Activated T-helper 17 cell treated with anti-CD3 and anti-CD28 coated beads, Interleukin-2, amount 50 U/mL, for 72 hours (primary cell): ENCODE measurements at regions not wholly inside any gene's neighbourhood (a gene's known extent, or its start where the extent isn't known, plus 50 kb on each side); places are given as distances from the start of the nearest gene placed in this dataset.
"Not testable (repeated sequence)": the region's sequence is repeated elsewhere in the genome, so short reads cannot be mapped to it uniquely, and the experiment has no call there.

Source experiments
- ATAC-seq: fragments of 150-1000 bp; cut with Tn5 transposase; replicated peaks from 2 replicates; pipeline ENCODE4 v1.10.0; 2021; ENCODE audit warnings: mild to moderate bottlenecking, moderate library complexity
- H3K27ac Mint-ChIP-seq: one replicate; pipeline ENCODE4 v1.8.0; 2022; ENCODE audit warnings: mixed read lengths
- H3K27me3 Mint-ChIP-seq: one replicate; pipeline ENCODE4 v1.8.0; 2022; ENCODE audit warnings: mixed read lengths
- H3K36me3 Mint-ChIP-seq: one replicate; pipeline ENCODE4 v1.8.0; 2022; ENCODE audit warnings: low read depth, mild to moderate bottlenecking, mixed read lengths
- H3K4me1 Mint-ChIP-seq: one replicate; pipeline ENCODE4 v1.8.0; 2022; ENCODE audit warnings: mixed read lengths
- H3K4me3 Mint-ChIP-seq: one replicate; pipeline ENCODE4 v1.8.0; 2022; ENCODE audit warnings: mild to moderate bottlenecking, mixed read lengths
- H3K9me3 Mint-ChIP-seq: one replicate; pipeline ENCODE4 v1.8.0; 2022; ENCODE audit warnings: mixed read lengths

- ATAC-seq = no peak
- Mint-ChIP-seq H3K27ac (peak overlapping the region; percentile 1), H3K27me3 (no peaks in the 10 kb centered on the region), H3K4me3 (no peak overlapping the region), H3K4me1 (no peaks in the 10 kb centered on the region), H3K36me3 (peaks cover 77% of the 10 kb centered on the region), H3K9me3 (no peaks in the 10 kb centered on the region)
Observed at GRCh38 chr6:144449911-144450597, 164.9 kb downstream of the UTRN start.

- Mint-ChIP-seq H3K4me3 (peak overlapping the region; percentile 69), H3K27ac (peak overlapping the region; percentile 72), H3K36me3 (peaks cover 87% of the 10 kb centered on the region), H3K27me3 (no peaks in the 10 kb centered on the region), H3K4me1 (peaks cover 20% of the 10 kb centered on the region), H3K9me3 (no peaks in the 10 kb centered on the region)
- peak; percentile 65 for ATAC-seq
Observed at GRCh38 chr6:144460327-144461095, 175.4 kb downstream of the UTRN start.

GRCh38 chr6:144462058-144462457, 176.9 kb downstream of the UTRN start:
- Mint-ChIP-seq H3K9me3 (no peaks in the 10 kb centered on the region), H3K4me1 (peaks cover 20% of the 10 kb centered on the region), H3K27me3 (no peaks in the 10 kb centered on the region), H3K27ac (no peak overlapping the region), H3K4me3 (no peak overlapping the region), H3K36me3 (peaks cover 84% of the 10 kb centered on the region)
- no peak for ATAC-seq

- Mint-ChIP-seq H3K27ac (peak overlapping the region; percentile 32), H3K4me3 (no peak overlapping the region), H3K9me3 (no peaks in the 10 kb centered on the region), H3K27me3 (no peaks in the 10 kb centered on the region), H3K4me1 (peaks cover 26% of the 10 kb centered on the region), H3K36me3 (peaks cover 54% of the 10 kb centered on the region)
- no peak for ATAC-seq
Observed at GRCh38 chr6:144466716-144467115, 181.6 kb downstream of the UTRN start.

GRCh38 chr6:144467172-144467762, 182.1 kb downstream of the UTRN start:
- H3K27me3 Mint-ChIP-seq = no peaks in the 10 kb centered on the region
- peak overlapping the region; percentile 91 for H3K4me3 Mint-ChIP-seq
- peak; percentile 23 for ATAC-seq
- H3K36me3 Mint-ChIP-seq = peaks cover 52% of the 10 kb centered on the region
- peak overlapping the region; percentile 94 for H3K27ac Mint-ChIP-seq
- H3K9me3 Mint-ChIP-seq = no peaks in the 10 kb centered on the region
- peaks cover 27% of the 10 kb centered on the region for H3K4me1 Mint-ChIP-seq

GRCh38 chr6:144467921-144468320, 182.8 kb downstream of the UTRN start:
- Mint-ChIP-seq H3K36me3 (peaks cover 47% of the 10 kb centered on the region), H3K27ac (peak overlapping the region; percentile 94)

DNA sequence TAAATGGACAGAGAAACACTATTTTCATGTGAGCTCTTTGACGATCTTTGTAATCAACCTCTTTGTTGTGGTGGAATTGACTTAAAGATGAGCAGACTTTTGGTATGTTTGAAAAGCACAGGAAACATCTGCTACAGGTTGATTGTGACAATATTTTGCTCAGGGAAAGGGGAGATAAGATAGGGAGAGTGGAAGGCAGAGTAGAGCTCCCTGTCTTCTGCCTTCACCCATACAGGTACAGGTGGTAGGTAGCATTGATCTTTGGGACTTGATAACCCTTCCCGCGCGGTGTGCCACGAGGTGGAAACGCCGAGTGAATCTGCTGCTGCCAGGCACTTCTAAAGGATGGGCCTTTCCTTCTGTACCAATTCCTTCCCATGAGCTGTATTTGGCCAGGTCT, 183.6 kb downstream of the UTRN start:
- Mint-ChIP-seq H3K36me3 (peaks cover 47% of the 10 kb centered on the region), H3K9me3 (no peaks in the 10 kb centered on the region), H3K4me1 (peaks cover 23% of the 10 kb centered on the region), H3K27me3 (no peaks in the 10 kb centered on the region), H3K4me3 (peak overlapping the region; percentile 91), H3K27ac (peak overlapping the region; percentile 94)
- peak; percentile 32 for ATAC-seq

More at GRCh38 chr6:144467921-144468320, 182.8 kb downstream of the UTRN start:
- Mint-ChIP-seq H3K4me1 (peaks cover 26% of the 10 kb centered on the region), H3K4me3 (peak overlapping the region; percentile 91), H3K9me3 (no peaks in the 10 kb centered on the region), H3K27me3 (no peaks in the 10 kb centered on the region)
- no peak for ATAC-seq

DNA sequence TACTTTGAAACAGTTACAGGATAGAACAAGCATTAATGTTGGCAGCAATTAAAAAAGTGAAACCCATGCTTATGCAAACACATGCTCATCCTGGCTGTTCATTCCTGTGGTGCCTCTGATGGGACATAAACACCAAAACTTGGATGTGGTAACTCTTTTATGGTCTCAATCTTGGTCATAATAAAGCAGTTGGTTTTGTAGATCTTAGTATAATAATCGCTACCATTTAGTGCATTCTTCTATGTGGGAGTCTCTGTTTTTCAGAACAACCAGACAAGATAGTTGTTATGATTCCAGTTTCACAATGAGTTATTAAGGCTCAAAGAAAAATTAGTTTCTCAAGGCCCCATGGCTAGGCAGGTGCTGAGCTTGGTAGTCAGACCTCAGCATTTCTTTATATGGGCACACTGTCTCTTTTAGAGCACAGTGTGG, 184.0 kb downstream of the UTRN start:
- Mint-ChIP-seq H3K27ac (peak overlapping the region; percentile 94), H3K36me3 (peaks cover 47% of the 10 kb centered on the region), H3K4me1 (peaks cover 20% of the 10 kb centered on the region), H3K9me3 (no peaks in the 10 kb centered on the region), H3K4me3 (peak overlapping the region; percentile 91), H3K27me3 (no peaks in the 10 kb centered on the region)
- peak; percentile 90 for ATAC-seq

- H3K27me3 Mint-ChIP-seq, H3K9me3 Mint-ChIP-seq, ATAC-seq, H3K27ac Mint-ChIP-seq, H3K4me3 Mint-ChIP-seq: not testable (repeated sequence)
- Mint-ChIP-seq H3K4me1 (peaks cover 22% of the 10 kb centered on the region), H3K36me3 (peaks cover 49% of the 10 kb centered on the region)
Observed at GRCh38 chr6:144470201-144470600, 185.1 kb downstream of the UTRN start.

DNA sequence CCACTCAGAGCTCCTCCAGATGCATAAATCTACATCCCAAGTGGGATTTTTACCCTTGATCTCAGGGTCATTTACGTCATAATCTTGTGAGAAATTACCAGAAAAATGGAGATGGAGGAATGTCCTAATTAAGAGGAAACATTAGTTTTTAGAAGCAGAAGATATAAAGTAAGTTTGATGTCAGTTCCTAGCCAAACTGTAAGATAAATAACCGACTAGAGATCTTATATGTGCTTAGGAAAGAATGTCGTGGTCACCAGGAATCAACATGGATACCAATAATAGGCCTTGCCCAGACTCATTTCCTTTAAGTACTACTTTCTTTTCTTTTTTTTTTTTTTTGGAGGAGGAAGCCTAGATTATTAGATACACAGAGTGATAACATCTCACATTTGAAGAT, 186.9 kb downstream of the UTRN start:
- H3K27me3 Mint-ChIP-seq = no peaks in the 10 kb centered on the region
- H3K36me3 Mint-ChIP-seq = peaks cover 60% of the 10 kb centered on the region
- ATAC-seq = no peak
- H3K27ac Mint-ChIP-seq = no peak overlapping the region
- no peaks in the 10 kb centered on the region for H3K9me3 Mint-ChIP-seq
- peaks cover 25% of the 10 kb centered on the region for H3K4me1 Mint-ChIP-seq
- no peak overlapping the region for H3K4me3 Mint-ChIP-seq

- Mint-ChIP-seq H3K27me3 (no peaks in the 10 kb centered on the region), H3K4me3 (no peak overlapping the region), H3K36me3 (peaks cover 68% of the 10 kb centered on the region), H3K4me1 (peaks cover 13% of the 10 kb centered on the region), H3K27ac (no peak overlapping the region), H3K9me3 (no peaks in the 10 kb centered on the region)
- no peak for ATAC-seq
Observed at GRCh38 chr6:144474290-144474689, 189.2 kb downstream of the UTRN start.

DNA sequence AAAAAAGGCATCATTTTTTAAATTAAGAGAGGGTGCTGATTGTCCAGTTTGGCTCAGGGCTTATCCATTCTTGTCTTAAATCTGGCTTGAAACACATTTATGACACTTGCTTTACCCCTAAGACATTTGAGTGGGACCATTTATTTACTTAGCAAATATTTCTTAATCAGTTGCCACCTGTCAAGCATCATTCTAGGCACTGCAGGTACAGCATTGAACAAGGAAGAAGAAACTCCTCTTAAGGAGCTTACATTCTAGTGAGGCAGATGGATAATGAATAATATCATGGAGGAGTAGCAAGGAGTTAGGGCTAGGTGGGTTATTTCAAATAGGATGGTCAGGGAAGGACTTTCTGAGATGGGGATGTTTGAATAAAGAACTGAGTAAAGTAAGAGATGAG, 189.8 kb downstream of the UTRN start:
- no peak for ATAC-seq
- H3K27ac Mint-ChIP-seq = peak overlapping the region; percentile 35
- H3K36me3 Mint-ChIP-seq = peaks cover 74% of the 10 kb centered on the region
- no peak overlapping the region for H3K4me3 Mint-ChIP-seq
- H3K27me3 Mint-ChIP-seq = no peaks in the 10 kb centered on the region
- H3K4me1 Mint-ChIP-seq = peaks cover 11% of the 10 kb centered on the region
- H3K9me3 Mint-ChIP-seq = no peaks in the 10 kb centered on the region

DNA sequence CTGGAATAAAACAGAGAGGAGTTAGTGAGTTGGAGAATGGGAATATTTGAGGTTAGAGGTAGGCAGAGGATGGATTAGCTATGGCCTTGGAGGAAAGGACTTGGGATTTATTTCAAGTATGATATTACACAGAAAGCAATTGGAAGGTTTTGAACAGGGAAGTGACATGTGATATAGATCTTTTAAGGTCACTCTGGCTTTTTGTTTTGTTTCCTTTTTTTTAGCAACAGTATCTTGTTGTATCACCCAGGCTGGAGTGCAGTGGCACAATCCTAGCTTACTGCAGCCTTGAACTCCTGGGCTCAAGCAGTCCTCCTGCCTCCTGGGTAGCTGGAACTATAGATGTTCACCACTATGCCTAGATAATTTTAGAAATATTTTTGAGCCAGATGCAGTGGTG, 190.3 kb downstream of the UTRN start:
- ATAC-seq = no peak
- H3K4me1 Mint-ChIP-seq = peaks cover 11% of the 10 kb centered on the region
- H3K27me3 Mint-ChIP-seq = no peaks in the 10 kb centered on the region
- H3K36me3 Mint-ChIP-seq = peaks cover 79% of the 10 kb centered on the region
- H3K9me3 Mint-ChIP-seq = no peaks in the 10 kb centered on the region
- H3K4me3 Mint-ChIP-seq = no peak overlapping the region
- peak overlapping the region; percentile 35 for H3K27ac Mint-ChIP-seq

- peaks cover 11% of the 10 kb centered on the region for H3K4me1 Mint-ChIP-seq
- H3K9me3 Mint-ChIP-seq = no peaks in the 10 kb centered on the region
- H3K27me3 Mint-ChIP-seq = no peaks in the 10 kb centered on the region
- peaks cover 80% of the 10 kb centered on the region for H3K36me3 Mint-ChIP-seq
- peak overlapping the region; percentile 21 for H3K27ac Mint-ChIP-seq
- no peak for ATAC-seq
- no peak overlapping the region for H3K4me3 Mint-ChIP-seq
Observed at GRCh38 chr6:144476286-144476685, 191.2 kb downstream of the UTRN start.

GRCh38 chr6:144477396-144477795, 192.3 kb downstream of the UTRN start:
- no peaks in the 10 kb centered on the region for H3K9me3 Mint-ChIP-seq
- H3K27ac Mint-ChIP-seq = no peak overlapping the region
- H3K4me1 Mint-ChIP-seq = peaks cover 7% of the 10 kb centered on the region
- no peaks in the 10 kb centered on the region for H3K27me3 Mint-ChIP-seq
- peaks cover 81% of the 10 kb centered on the region for H3K36me3 Mint-ChIP-seq
- no peak for ATAC-seq
- H3K4me3 Mint-ChIP-seq = no peak overlapping the region
